Hepatocyte (in vitro differentiated cells): ENCODE measurements at regions not wholly inside any gene's neighbourhood (a gene's known extent, or its start where the extent isn't known, plus 50 kb on each side); places are given as distances from the start of the nearest gene placed in this dataset.

Experiments used
- CTCF ChIP-seq: fragments of 200-600 bp; sonication (generic); IDR thresholded peaks from 2 replicates; pipeline ENCODE4 v1.5.1; 2016; ENCODE audit warnings: antibody characterized with exemption, mild to moderate bottlenecking; ENCODE audit not compliant: poor library complexity
- EZH2phosphoT487 ChIP-seq: fragments of 200-600 bp; sonication (generic); IDR thresholded peaks from one replicate; pipeline ENCODE4 v1.6.1; 2018; ENCODE audit warnings: antibody characterized with exemption, mild to moderate bottlenecking, low read depth, moderate library complexity; ENCODE audit not compliant: unreplicated experiment, severe bottlenecking

GRCh38 chr2:122261911-122262310 lies 506.5 kb downstream of the TSN start:
- TF ChIP-seq CTCF = no peak
- TF ChIP-seq EZH2phosphoT487 = no peak
